AG04450 (cell line): ENCODE measurements at regions not wholly inside any gene's neighbourhood (a gene's known extent, or its start where the extent isn't known, plus 50 kb on each side); places are given as distances from the start of the nearest gene placed in this dataset.

Source experiments
- CTCF ChIA-PET: fragments of 300-600, 350-600 bp; formaldehyde crosslinking; extraction: SDS; loops from one replicate; lab custom pipeline; 2022; ENCODE audit warnings: antibody characterized with exemption, inconsistent platforms; lab: Charles Lee
- POLR2A ChIA-PET: fragments of 350-600 bp; formaldehyde crosslinking; extraction: SDS; loops from one replicate; lab custom pipeline; 2021; ENCODE audit warnings: antibody characterized with exemption, inconsistent platforms; lab: Yijun Ruan, JAX
- DNase-seq: peaks from one replicate; pipeline ENCODE4 v3.0.0-alpha.2; 2011; ENCODE audit warnings: low read depth, low spot score
- H3K27ac ChIP-seq: one replicate; pipeline ENCODE4 v1.5.1; 2012; ENCODE audit warnings: low read depth, low read length, control low read depth
- H3K27me3 ChIP-seq: one replicate; pipeline ENCODE4 v1.6.0; 2012; ENCODE audit warnings: low read length; ENCODE audit not compliant: control insufficient read depth, insufficient read depth
- H3K4me3 ChIP-seq: 2 replicates; pipeline ENCODE4 v1.5.1; 2011; ENCODE audit warnings: mild to moderate bottlenecking, low read depth, low read length, control low read depth
- H3K9me3 ChIP-seq: 2 replicates; pipeline ENCODE4 v1.5.1; 2012; ENCODE audit warnings: low read length; ENCODE audit not compliant: control insufficient read depth, insufficient read depth
- TF ChIP-seq, protein P1 (sequence below): IDR thresholded peaks from 2 replicates; pipeline ENCODE4 v1.5.1; 2011; ENCODE audit warnings: low read depth, low read length, control low read depth, inconsistent platforms

DNA sequence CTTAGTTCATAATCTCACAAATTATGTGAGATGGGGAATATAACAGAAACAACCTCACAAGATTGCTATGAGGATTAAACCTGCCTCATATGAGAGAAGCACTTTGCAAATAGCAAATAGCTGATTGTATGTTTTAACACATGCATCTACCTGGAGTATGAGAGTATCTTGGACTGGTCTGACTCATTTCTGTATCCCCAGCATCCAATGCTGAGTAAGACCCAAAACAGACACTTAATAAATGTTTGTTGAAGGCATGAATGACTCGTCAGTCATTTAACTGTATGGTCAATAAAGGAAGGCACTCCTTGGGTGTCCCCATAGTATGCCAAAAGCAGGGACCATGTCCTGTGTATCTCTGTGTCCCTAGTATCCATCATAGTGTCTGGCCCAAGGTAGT lies 350.9 kb upstream of the F9 start:
- POLR2A ChIA-PET, result no interaction called here
- CTCF ChIA-PET, result no interaction called here
- TF ChIP-seq, protein P1, sequence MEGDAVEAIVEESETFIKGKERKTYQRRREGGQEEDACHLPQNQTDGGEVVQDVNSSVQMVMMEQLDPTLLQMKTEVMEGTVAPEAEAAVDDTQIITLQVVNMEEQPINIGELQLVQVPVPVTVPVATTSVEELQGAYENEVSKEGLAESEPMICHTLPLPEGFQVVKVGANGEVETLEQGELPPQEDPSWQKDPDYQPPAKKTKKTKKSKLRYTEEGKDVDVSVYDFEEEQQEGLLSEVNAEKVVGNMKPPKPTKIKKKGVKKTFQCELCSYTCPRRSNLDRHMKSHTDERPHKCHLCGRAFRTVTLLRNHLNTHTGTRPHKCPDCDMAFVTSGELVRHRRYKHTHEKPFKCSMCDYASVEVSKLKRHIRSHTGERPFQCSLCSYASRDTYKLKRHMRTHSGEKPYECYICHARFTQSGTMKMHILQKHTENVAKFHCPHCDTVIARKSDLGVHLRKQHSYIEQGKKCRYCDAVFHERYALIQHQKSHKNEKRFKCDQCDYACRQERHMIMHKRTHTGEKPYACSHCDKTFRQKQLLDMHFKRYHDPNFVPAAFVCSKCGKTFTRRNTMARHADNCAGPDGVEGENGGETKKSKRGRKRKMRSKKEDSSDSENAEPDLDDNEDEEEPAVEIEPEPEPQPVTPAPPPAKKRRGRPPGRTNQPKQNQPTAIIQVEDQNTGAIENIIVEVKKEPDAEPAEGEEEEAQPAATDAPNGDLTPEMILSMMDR, result no peak
- Histone ChIP-seq H3K9me3 (no peaks in the 10 kb centered on the region), H3K27me3 (no peaks in the 10 kb centered on the region), H3K4me3 (no peak overlapping the region), H3K27ac (no peak overlapping the region)
- DNase-seq, result no peak

DNA sequence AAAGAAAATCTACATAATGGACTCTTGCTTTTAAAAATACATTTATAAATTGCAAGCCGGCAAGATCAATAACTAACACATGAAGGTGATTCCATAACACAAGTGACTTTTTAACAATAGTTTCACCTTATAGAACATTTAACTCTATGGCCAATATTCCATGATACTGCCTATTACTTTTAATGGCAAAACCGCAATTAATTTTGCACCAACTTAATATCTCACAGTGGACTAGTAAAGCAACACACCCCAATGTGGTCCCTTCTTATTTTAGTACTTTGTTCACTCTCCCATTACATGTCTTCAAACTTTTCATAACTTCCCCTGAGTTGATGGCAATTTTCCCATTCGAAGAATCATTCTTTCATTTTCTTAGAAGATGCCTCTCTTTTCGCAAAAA lies 351.6 kb upstream of the F9 start:
- no peak for DNase-seq
- Histone ChIP-seq H3K27me3 (no peaks in the 10 kb centered on the region), H3K27ac (no peak overlapping the region), H3K9me3 (no peaks in the 10 kb centered on the region), H3K4me3 (no peak overlapping the region)
- TF ChIP-seq, protein P1, result no peak
- ChIA-PET POLR2A (no interaction called here), CTCF (no interaction called here)

GRCh38 chrX:139172731-139173130 lies 357.8 kb upstream of the F9 start:
- no peak overlapping the region for H3K27ac ChIP-seq
- TF ChIP-seq, protein P1, result no peak
- DNase-seq, result no peak
- H3K9me3 ChIP-seq, result no peaks in the 10 kb centered on the region
- ChIA-PET POLR2A (no interaction called here), CTCF (no interaction called here)
- no peaks in the 10 kb centered on the region for H3K27me3 ChIP-seq
- H3K4me3 ChIP-seq, result no peak overlapping the region

DNA sequence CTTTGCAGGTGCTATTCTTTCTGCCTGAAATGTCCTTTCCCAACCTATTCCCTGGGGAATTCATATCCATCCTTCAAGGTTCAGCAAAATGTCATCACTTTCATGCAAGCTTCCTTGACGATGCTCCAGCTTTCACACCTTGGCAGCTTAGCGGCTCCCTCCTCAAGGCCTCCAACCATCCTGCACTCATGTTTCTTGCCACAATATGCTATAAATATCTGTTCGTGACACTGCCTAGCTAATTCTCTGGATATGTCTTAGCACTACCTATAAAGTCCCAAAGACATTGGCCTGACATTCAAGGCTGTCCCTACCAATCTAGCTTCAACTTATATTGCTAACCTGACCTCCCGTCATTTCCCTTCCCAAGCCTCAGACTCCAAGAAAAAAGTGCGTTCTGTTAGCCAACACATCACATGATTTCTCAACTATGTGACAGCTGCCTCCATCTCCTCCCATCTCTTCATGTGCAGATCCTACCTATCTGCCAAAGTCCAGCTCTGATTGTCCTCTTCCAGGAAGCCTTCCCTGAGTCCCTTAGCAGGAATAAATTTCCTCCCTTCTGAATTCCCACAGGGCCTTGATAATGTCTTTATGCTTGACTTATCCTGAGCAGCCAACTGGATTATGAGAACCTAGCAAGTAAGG lies 359.9 kb upstream of the F9 start:
- ChIA-PET POLR2A (no interaction called here), CTCF (no interaction called here)
- no peaks in the 10 kb centered on the region for H3K27me3 ChIP-seq

DNA sequence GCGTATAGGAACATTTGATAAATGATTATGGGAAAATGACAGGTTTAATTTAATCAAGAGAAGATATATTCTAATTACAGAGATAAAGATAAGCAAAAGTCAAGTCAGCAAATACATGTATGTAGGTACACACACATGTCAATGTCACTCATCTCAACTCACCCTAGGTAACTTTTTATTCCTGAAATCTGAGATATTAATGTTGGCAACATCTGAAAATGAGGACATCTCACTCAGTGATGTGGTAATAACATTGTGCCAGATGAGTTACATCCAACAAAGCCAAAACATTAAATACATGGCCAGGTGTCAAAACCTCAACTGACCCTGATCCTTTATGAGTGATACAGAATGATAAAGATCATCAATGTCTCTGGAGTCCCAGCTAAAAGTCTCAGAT lies 363.3 kb upstream of the F9 start:
- no peak overlapping the region for H3K27ac ChIP-seq
- no peak for DNase-seq
- TF ChIP-seq, protein P1, result no peak
- H3K27me3 ChIP-seq, result no peaks in the 10 kb centered on the region
- POLR2A ChIA-PET, result no interaction called here
- CTCF ChIA-PET, result no interaction called here
- H3K9me3 ChIP-seq, result no peaks in the 10 kb centered on the region
- H3K4me3 ChIP-seq, result no peak overlapping the region

More for the DNA sequence above, 359.9 kb upstream of the F9 start:
- H3K27ac ChIP-seq, result no peak overlapping the region
- DNase-seq, result no peak
- TF ChIP-seq, protein P1, result no peak
- H3K4me3 ChIP-seq, result no peak overlapping the region
- H3K9me3 ChIP-seq, result no peaks in the 10 kb centered on the region
